NB4 (cell line): ENCODE measurements at regions not wholly inside any gene's neighbourhood (a gene's known extent, or its start where the extent isn't known, plus 50 kb on each side); places are given as distances from the start of the nearest gene placed in this dataset.
"Not testable (repeated sequence)": the region's sequence is repeated elsewhere in the genome, so short reads cannot be mapped to it uniquely, and the experiment has no call there.

Experiments
- POLR2A ChIP-seq: IDR thresholded peaks from 2 replicates; pipeline ENCODE4 v1.6.1; 2011; ENCODE audit warnings: mild to moderate bottlenecking; ENCODE audit not compliant: insufficient read length; ENCODE audit errors: extremely low read depth
- TF ChIP-seq, protein P1 (sequence below): IDR thresholded peaks from one replicate; pipeline ENCODE4 v1.5.1; 2012; ENCODE audit warnings: low read depth, low read length

DNA sequence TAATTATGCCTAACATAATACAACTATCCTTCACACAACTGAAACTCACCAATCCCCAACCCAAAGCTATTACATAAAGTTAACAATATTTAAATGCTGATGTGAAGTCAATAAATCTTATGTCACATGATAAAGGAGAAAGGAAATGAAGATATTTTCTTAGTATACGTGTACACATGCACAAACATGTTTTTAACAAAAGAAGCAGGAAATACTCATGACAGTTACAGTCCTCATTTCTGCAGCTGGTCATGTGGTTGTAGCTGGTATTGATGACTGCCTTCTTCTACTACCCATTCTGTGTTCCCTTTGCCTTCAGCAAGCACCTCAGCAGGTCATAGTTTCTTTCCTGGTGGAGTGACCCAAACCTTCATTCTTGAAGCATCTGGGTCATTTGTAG lies 165.0 kb downstream of the EPM2A start:
- TF ChIP-seq POLR2A = not testable (repeated sequence)
- TF ChIP-seq, protein P1, sequence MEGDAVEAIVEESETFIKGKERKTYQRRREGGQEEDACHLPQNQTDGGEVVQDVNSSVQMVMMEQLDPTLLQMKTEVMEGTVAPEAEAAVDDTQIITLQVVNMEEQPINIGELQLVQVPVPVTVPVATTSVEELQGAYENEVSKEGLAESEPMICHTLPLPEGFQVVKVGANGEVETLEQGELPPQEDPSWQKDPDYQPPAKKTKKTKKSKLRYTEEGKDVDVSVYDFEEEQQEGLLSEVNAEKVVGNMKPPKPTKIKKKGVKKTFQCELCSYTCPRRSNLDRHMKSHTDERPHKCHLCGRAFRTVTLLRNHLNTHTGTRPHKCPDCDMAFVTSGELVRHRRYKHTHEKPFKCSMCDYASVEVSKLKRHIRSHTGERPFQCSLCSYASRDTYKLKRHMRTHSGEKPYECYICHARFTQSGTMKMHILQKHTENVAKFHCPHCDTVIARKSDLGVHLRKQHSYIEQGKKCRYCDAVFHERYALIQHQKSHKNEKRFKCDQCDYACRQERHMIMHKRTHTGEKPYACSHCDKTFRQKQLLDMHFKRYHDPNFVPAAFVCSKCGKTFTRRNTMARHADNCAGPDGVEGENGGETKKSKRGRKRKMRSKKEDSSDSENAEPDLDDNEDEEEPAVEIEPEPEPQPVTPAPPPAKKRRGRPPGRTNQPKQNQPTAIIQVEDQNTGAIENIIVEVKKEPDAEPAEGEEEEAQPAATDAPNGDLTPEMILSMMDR = not testable (repeated sequence)
